ENCODE measurements at regions not wholly inside any gene's neighbourhood (a gene's known extent, or its start where the extent isn't known, plus 50 kb on each side); places are given as distances from the start of the nearest gene placed in this dataset.
A peak's percentile ranks its signal among the peaks of the same experiment; 100 is the strongest.
"Not testable (repeated sequence)": the region's sequence is repeated elsewhere in the genome, so short reads cannot be mapped to it uniquely, and the experiment has no call there.

GRCh38 chr20:6321235-6321634 lies 198.4 kb upstream of the FERMT1 start:
- not testable (repeated sequence) for DNase-seq (ENCODE audit: low read depth)

GRCh38 chr20:6311841-6312655 lies 189.2 kb upstream of the FERMT1 start:
- no peak for DNase-seq (ENCODE audit: low read depth)

- DNase-seq (ENCODE audit: low read depth): no peak
Observed at GRCh38 chr20:6311097-6311496, 188.3 kb upstream of the FERMT1 start.

GRCh38 chr20:6305536-6305935 lies 182.7 kb upstream of the FERMT1 start:
- DNase-seq (ENCODE audit: low read depth): no peak

- no peak for DNase-seq (ENCODE audit: low read depth)
Observed at GRCh38 chr20:6302041-6302440, 179.2 kb upstream of the FERMT1 start.

- DNase-seq (ENCODE audit: low read depth): no peak
Observed at GRCh38 chr20:6299456-6299855, 176.6 kb upstream of the FERMT1 start.

- DNase-seq (ENCODE audit: low read depth): no peak
Observed at GRCh38 chr20:6298049-6298448, 175.2 kb upstream of the FERMT1 start.

GRCh38 chr20:6295867-6296256 lies 173.0 kb upstream of the FERMT1 start:
- no peak for DNase-seq (ENCODE audit: low read depth)

GRCh38 chr20:6295127-6295866 lies 172.5 kb upstream of the FERMT1 start:
- DNase-seq (ENCODE audit: low read depth): no peak

GRCh38 chr20:6287471-6287870 lies 164.6 kb upstream of the FERMT1 start:
- no peak for DNase-seq (ENCODE audit: low read depth)

GRCh38 chr20:6282642-6283041 lies 159.8 kb upstream of the FERMT1 start:
- DNase-seq (ENCODE audit: low read depth): no peak

- no peak for DNase-seq (ENCODE audit: low read depth)
Observed at GRCh38 chr20:6277661-6278240, 154.9 kb upstream of the FERMT1 start.

- DNase-seq (ENCODE audit: low read depth): not testable (repeated sequence)
Observed at GRCh38 chr20:6270404-6270803, 147.6 kb upstream of the FERMT1 start.

GRCh38 chr20:6269168-6269873 lies 146.5 kb upstream of the FERMT1 start:
- peak; percentile 7 for DNase-seq (ENCODE audit: low read depth)

GRCh38 chr20:6265204-6265904 lies 142.5 kb upstream of the FERMT1 start:
- DNase-seq (ENCODE audit: low read depth): peak; percentile 62

GRCh38 chr20:6253396-6253795 lies 130.6 kb upstream of the FERMT1 start:
- DNase-seq (ENCODE audit: low read depth): no peak

GRCh38 chr20:6245436-6245835 lies 122.6 kb upstream of the FERMT1 start:
- DNase-seq (ENCODE audit: low read depth): no peak

- DNase-seq (ENCODE audit: low read depth): no peak
Observed at GRCh38 chr20:6241591-6241990, 118.8 kb upstream of the FERMT1 start.

GRCh38 chr20:6240059-6240458 lies 117.2 kb upstream of the FERMT1 start:
- no peak for DNase-seq (ENCODE audit: low read depth)

GRCh38 chr20:6238421-6238820 lies 115.6 kb upstream of the FERMT1 start:
- no peak for DNase-seq (ENCODE audit: low read depth)

- no peak for DNase-seq (ENCODE audit: low read depth)
Observed at GRCh38 chr20:6235510-6235909, 112.7 kb upstream of the FERMT1 start.

GRCh38 chr20:6232436-6232835 lies 109.6 kb upstream of the FERMT1 start:
- DNase-seq (ENCODE audit: low read depth): no peak
